H9 (cell line): ENCODE measurements at regions not wholly inside any gene's neighbourhood (a gene's known extent, or its start where the extent isn't known, plus 50 kb on each side); places are given as distances from the start of the nearest gene placed in this dataset.
A peak's percentile ranks its signal among the peaks of the same experiment; 100 is the strongest.
"Not testable (repeated sequence)": the region's sequence is repeated elsewhere in the genome, so short reads cannot be mapped to it uniquely, and the experiment has no call there.

Experiments used
- DNase-seq: peaks from one replicate; pipeline ENCODE4 v3.0.0-alpha.2; 2017
- H2AFZ ChIP-seq: one replicate; pipeline ENCODE4 v1.6.1; 2013; ENCODE audit warnings: mild to moderate bottlenecking, low read length, control low read depth, moderate library complexity
- H2AK5ac ChIP-seq: 2 replicates; pipeline ENCODE4 v1.6.1; 2013; ENCODE audit warnings: low read length, control low read depth, mixed read lengths; ENCODE audit not compliant: insufficient read length
- H2BK120ac ChIP-seq: one replicate; pipeline ENCODE4 v1.6.1; 2013; ENCODE audit warnings: low read depth, mild to moderate bottlenecking, low read length, control low read depth, inconsistent platforms; ENCODE audit not compliant: poor library complexity, severe bottlenecking
- H2BK12ac ChIP-seq: 2 replicates; pipeline ENCODE4 v1.6.1; 2013; ENCODE audit warnings: low read length, control low read depth, mixed read lengths, low read depth; ENCODE audit not compliant: insufficient read length
- H2BK15ac ChIP-seq: 2 replicates; pipeline ENCODE4 v1.6.1; 2013; ENCODE audit warnings: low read depth, low read length, control low read depth
- H2BK20ac ChIP-seq: one replicate; pipeline ENCODE4 v1.6.1; 2013; ENCODE audit warnings: low read depth, mild to moderate bottlenecking, low read length, control low read depth, inconsistent platforms; ENCODE audit not compliant: poor library complexity, severe bottlenecking
- H2BK5ac ChIP-seq: 2 replicates; pipeline ENCODE4 v1.6.1; 2013; ENCODE audit warnings: low read length, control low read depth, mixed read lengths; ENCODE audit not compliant: insufficient read length
- H3K14ac ChIP-seq: 2 replicates; pipeline ENCODE4 v1.6.1; 2013; ENCODE audit warnings: low read length, control low read depth; ENCODE audit not compliant: insufficient read depth
- H3K18ac ChIP-seq: 2 replicates; pipeline ENCODE4 v1.6.1; 2013; ENCODE audit warnings: low read depth, mild to moderate bottlenecking, mixed read lengths, low read length, control low read depth; ENCODE audit not compliant: insufficient read length
- H3K23ac ChIP-seq: 2 replicates; pipeline ENCODE4 v1.6.1; 2013; ENCODE audit warnings: low read length, control low read depth, mixed read lengths, low read depth; ENCODE audit not compliant: insufficient read length
- H3K23me2 ChIP-seq: 2 replicates; pipeline ENCODE4 v1.6.1; 2013; ENCODE audit warnings: low read depth, mild to moderate bottlenecking, mixed read lengths, low read length, control low read depth; ENCODE audit not compliant: insufficient read length, poor library complexity, severe bottlenecking
- H3K27ac ChIP-seq: 2 replicates; pipeline ENCODE4 v1.5.1; 2013; ENCODE audit warnings: low read length, control low read depth, mixed read lengths, low read depth; ENCODE audit not compliant: insufficient read length
- H3K27me3 ChIP-seq: 2 replicates; pipeline ENCODE4 v1.6.1; 2013; ENCODE audit warnings: low read length, control low read depth, inconsistent platforms; ENCODE audit not compliant: insufficient read depth
- H3K4ac ChIP-seq: 2 replicates; pipeline ENCODE4 v1.6.1; 2013; ENCODE audit warnings: low read depth, mild to moderate bottlenecking, control low read depth, inconsistent platforms, low read length, moderate library complexity
- H3K4me1 ChIP-seq: 2 replicates; pipeline ENCODE4 v1.6.1; 2013; ENCODE audit warnings: low read length, control low read depth, inconsistent platforms; ENCODE audit not compliant: insufficient read depth
- H3K4me2 ChIP-seq: 2 replicates; pipeline ENCODE4 v1.6.1; 2013; ENCODE audit warnings: low read length, control low read depth, mixed read lengths; ENCODE audit not compliant: insufficient read length, insufficient read depth
- H3K56ac ChIP-seq: 2 replicates; pipeline ENCODE4 v1.6.1; 2013; ENCODE audit warnings: low read depth, mild to moderate bottlenecking, mixed read lengths, low read length, control low read depth; ENCODE audit not compliant: insufficient read length
- H3K79me1 ChIP-seq: 2 replicates; pipeline ENCODE4 v1.6.1; 2013; ENCODE audit warnings: low read depth, mild to moderate bottlenecking, moderate library complexity, low read length, control low read depth, inconsistent platforms; ENCODE audit not compliant: insufficient read depth, poor library complexity, severe bottlenecking
- H3K79me2 ChIP-seq: 2 replicates; pipeline ENCODE4 v1.6.1; 2013; ENCODE audit warnings: low read length, control low read depth, inconsistent platforms; ENCODE audit not compliant: insufficient read depth
- H3K9ac ChIP-seq: 2 replicates; pipeline ENCODE4 v1.6.1; 2013; ENCODE audit warnings: low read length, control low read depth, mixed read lengths; ENCODE audit not compliant: insufficient read length; ENCODE audit errors: extremely low read depth
- H3K9me3 ChIP-seq: one replicate; pipeline ENCODE4 v1.6.1; 2013; ENCODE audit warnings: low read depth, low read length, inconsistent platforms; ENCODE audit not compliant: control insufficient read depth
- H3T11ph ChIP-seq: one replicate; pipeline ENCODE4 v1.6.1; 2013; ENCODE audit warnings: mild to moderate bottlenecking, low read length, control low read depth, inconsistent platforms
- H4K20me1 ChIP-seq: one replicate; pipeline ENCODE4 v1.6.1; 2013; ENCODE audit not compliant: control insufficient read depth, insufficient read length, insufficient read depth
- H4K5ac ChIP-seq: 2 replicates; pipeline ENCODE4 v1.6.1; 2013; ENCODE audit warnings: low read depth, mild to moderate bottlenecking, mixed read lengths, low read length, control low read depth; ENCODE audit not compliant: insufficient read length
- H4K8ac ChIP-seq: replicated peaks from 2 replicates; pipeline ENCODE4 v1.6.1; 2013; ENCODE audit warnings: low read length, control low read depth, mixed read lengths, low read depth; ENCODE audit not compliant: insufficient read length
- H4K91ac ChIP-seq: 2 replicates; pipeline ENCODE4 v1.6.1; 2013; ENCODE audit warnings: low read depth, mild to moderate bottlenecking, moderate library complexity, mixed read lengths, low read length, control low read depth; ENCODE audit not compliant: insufficient read length
- H3K27ac Mint-ChIP-seq, 3 experiments: 2 replicates in 2 of 3; 3 replicates in 1 of 3; pipeline ENCODE4 v1.8.0; 2020 to 2021; ENCODE audit warnings: mixed read lengths in 3 of 3, mild to moderate bottlenecking in 1 of 3, moderate library complexity in 1 of 3
- H3K27me3 Mint-ChIP-seq: 2 replicates; pipeline ENCODE4 v1.8.0; 2021; ENCODE audit warnings: low read depth, mild to moderate bottlenecking, moderate library complexity, mixed read lengths
- H3K36me3 Mint-ChIP-seq, 3 experiments: 2 replicates in 2 of 3; 3 replicates in 1 of 3; pipeline ENCODE4 v1.8.0; 2020 to 2021; ENCODE audit warnings: low read depth in 3 of 3, mixed read lengths in 3 of 3; ENCODE audit not compliant: insufficient read depth in 1 of 3
- H3K4me1 Mint-ChIP-seq, 2 experiments: 2 replicates each; pipeline ENCODE4 v1.8.0; 2020; ENCODE audit warnings: mixed read lengths in 2 of 2
- H3K4me3 Mint-ChIP-seq, 2 experiments: 2 replicates in 1 of 2; 3 replicates in 1 of 2; pipeline ENCODE4 v1.8.0; 2020 to 2021; ENCODE audit warnings: mild to moderate bottlenecking in 2 of 2, mixed read lengths in 2 of 2, moderate library complexity in 1 of 2
- H3K9me3 Mint-ChIP-seq, 2 experiments: 2 replicates in 1 of 2; 3 replicates in 1 of 2; pipeline ENCODE4 v1.8.0; 2020; ENCODE audit warnings: mild to moderate bottlenecking in 2 of 2, mixed read lengths in 2 of 2, moderate library complexity in 1 of 2
- WGBS: extraction: QIAGEN DNeasy Blood & Tissue Kit; methylation state at CpG from one replicate; pipeline ENCODE4 v1.1.7; 2013; ENCODE audit warnings: missing lambda C conversion rate, low lambda C conversion rate, mixed read lengths; ENCODE audit not compliant: insufficient read length; ENCODE audit errors: extremely low coverage; 5-methylcytosine and 5-hydroxymethylcytosine counted together
- TF ChIP-seq, protein P1 (sequence below): fragments of 200-600 bp; sonication (generic); conservative IDR thresholded peaks from 3 replicates; pipeline ENCODE4 v1.8.0; 2021; ENCODE audit warnings: antibody characterized with exemption, mild to moderate bottlenecking

DNA sequence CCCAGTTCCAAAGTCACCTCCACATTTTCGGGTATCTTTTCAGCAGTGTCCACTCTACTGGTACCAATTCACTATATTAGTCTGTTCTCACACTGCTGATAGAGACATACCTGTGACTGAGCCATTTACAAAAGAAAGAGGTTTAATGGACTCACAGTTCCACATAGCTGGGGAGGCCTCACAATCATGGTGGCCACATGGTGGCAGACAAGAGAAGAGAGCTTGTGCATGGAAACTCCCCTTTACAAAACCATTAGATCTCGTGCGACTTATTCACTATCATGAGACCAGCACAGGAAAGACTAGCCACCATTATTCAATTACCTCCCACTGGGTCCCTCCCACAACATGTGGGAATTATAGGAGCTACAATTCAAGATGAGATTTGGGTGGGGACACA lies 335.7 kb upstream of the SLC7A11 start:
- H2BK20ac ChIP-seq, H3K9ac ChIP-seq, H3K27me3 ChIP-seq, H2BK5ac ChIP-seq, H2AK5ac ChIP-seq, H3K4ac ChIP-seq, H3K4me1 ChIP-seq, H4K5ac ChIP-seq, H2BK120ac ChIP-seq, H3K23ac ChIP-seq, H2BK15ac ChIP-seq, H3K27me3 Mint-ChIP-seq, H2BK12ac ChIP-seq, H2AFZ ChIP-seq, H3T11ph ChIP-seq, H3K27ac Mint-ChIP-seq, H3K4me2 ChIP-seq, H4K20me1 ChIP-seq, H3K27ac ChIP-seq, H3K23me2 ChIP-seq, H4K8ac ChIP-seq, H3K56ac ChIP-seq, H3K18ac ChIP-seq, H3K79me2 ChIP-seq, H3K14ac ChIP-seq, H3K4me3 Mint-ChIP-seq, H4K91ac ChIP-seq, H3K79me1 ChIP-seq, H3K9me3 ChIP-seq: not testable (repeated sequence)
- no CpG with 5 or more reads among the region's 3 CpGs for WGBS
- Mint-ChIP-seq H3K9me3 (peaks cover 20 to 34% of the 10 kb centered on the region in 2 experiments), H3K36me3 (peaks cover 12 to 28% (median 16%) of the 10 kb centered on the region in 3 experiments; a peak in 6 of 7 replicates), H3K4me1 (peaks cover 9 to 15% of the 10 kb centered on the region in 2 experiments; a peak in 3 of 4 replicates)
- peak; percentile 48 for DNase-seq
- TF ChIP-seq, protein P1, sequence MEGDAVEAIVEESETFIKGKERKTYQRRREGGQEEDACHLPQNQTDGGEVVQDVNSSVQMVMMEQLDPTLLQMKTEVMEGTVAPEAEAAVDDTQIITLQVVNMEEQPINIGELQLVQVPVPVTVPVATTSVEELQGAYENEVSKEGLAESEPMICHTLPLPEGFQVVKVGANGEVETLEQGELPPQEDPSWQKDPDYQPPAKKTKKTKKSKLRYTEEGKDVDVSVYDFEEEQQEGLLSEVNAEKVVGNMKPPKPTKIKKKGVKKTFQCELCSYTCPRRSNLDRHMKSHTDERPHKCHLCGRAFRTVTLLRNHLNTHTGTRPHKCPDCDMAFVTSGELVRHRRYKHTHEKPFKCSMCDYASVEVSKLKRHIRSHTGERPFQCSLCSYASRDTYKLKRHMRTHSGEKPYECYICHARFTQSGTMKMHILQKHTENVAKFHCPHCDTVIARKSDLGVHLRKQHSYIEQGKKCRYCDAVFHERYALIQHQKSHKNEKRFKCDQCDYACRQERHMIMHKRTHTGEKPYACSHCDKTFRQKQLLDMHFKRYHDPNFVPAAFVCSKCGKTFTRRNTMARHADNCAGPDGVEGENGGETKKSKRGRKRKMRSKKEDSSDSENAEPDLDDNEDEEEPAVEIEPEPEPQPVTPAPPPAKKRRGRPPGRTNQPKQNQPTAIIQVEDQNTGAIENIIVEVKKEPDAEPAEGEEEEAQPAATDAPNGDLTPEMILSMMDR = peak; percentile 51; the same call in 2 of the 3 replicates
